HG02571 (cell line): ENCODE measurements at regions not wholly inside any gene's neighbourhood (a gene's known extent, or its start where the extent isn't known, plus 50 kb on each side); places are given as distances from the start of the nearest gene placed in this dataset.
"Not testable (repeated sequence)": the region's sequence is repeated elsewhere in the genome, so short reads cannot be mapped to it uniquely, and the experiment has no call there.

Source experiments
- ATAC-seq: cut with Tn5 transposase; IDR thresholded peaks from one replicate; pipeline ENCODE4 v1.9.1; 2021; ENCODE audit warnings: mild to moderate bottlenecking, moderate library complexity; ENCODE audit not compliant: unreplicated experiment

- no peak for ATAC-seq
Measured at GRCh38 chr6:106749609-106750008, 120.2 kb downstream of the QRSL1 start.

- ATAC-seq = no peak
Measured at GRCh38 chr6:106748547-106749207, 119.3 kb downstream of the QRSL1 start.

- no peak for ATAC-seq
Measured at GRCh38 chr6:106747139-106747538, 117.8 kb downstream of the QRSL1 start.

- ATAC-seq = no peak
Measured at GRCh38 chr6:106746652-106747051, 117.3 kb downstream of the QRSL1 start.

GRCh38 chr6:106745824-106746582 is 116.6 kb downstream of the QRSL1 start:
- no peak for ATAC-seq

GRCh38 chr6:106745197-106745770 is 115.9 kb downstream of the QRSL1 start:
- no peak for ATAC-seq

- ATAC-seq = no peak
Measured at GRCh38 chr6:106744781-106745180, 115.4 kb downstream of the QRSL1 start.

- ATAC-seq = not testable (repeated sequence)
Measured at GRCh38 chr6:106744029-106744428, 114.7 kb downstream of the QRSL1 start.

- no peak for ATAC-seq
Measured at GRCh38 chr6:106743612-106744011, 114.2 kb downstream of the QRSL1 start.

- no peak for ATAC-seq
Measured at GRCh38 chr6:106740287-106740686, 110.9 kb downstream of the QRSL1 start.

GRCh38 chr6:106739387-106739786 is 110.0 kb downstream of the QRSL1 start:
- no peak for ATAC-seq

- no peak for ATAC-seq
Measured at GRCh38 chr6:106736502-106736901, 107.1 kb downstream of the QRSL1 start.

- ATAC-seq = no peak
Measured at GRCh38 chr6:106735828-106736227, 106.5 kb downstream of the QRSL1 start.

- no peak for ATAC-seq
Measured at GRCh38 chr6:106735136-106735633, 105.8 kb downstream of the QRSL1 start.

- ATAC-seq = no peak
Measured at GRCh38 chr6:106733386-106733785, 104.0 kb downstream of the QRSL1 start.

GRCh38 chr6:106732376-106732940 is 103.1 kb downstream of the QRSL1 start:
- no peak for ATAC-seq

- no peak for ATAC-seq
Measured at GRCh38 chr6:106731843-106732160, 102.4 kb downstream of the QRSL1 start.

- ATAC-seq = no peak
Measured at GRCh38 chr6:106731144-106731842, 101.9 kb downstream of the QRSL1 start.

- ATAC-seq = no peak
Measured at GRCh38 chr6:106730718-106731117, 101.3 kb downstream of the QRSL1 start.

GRCh38 chr6:106730264-106730663 is 100.9 kb downstream of the QRSL1 start:
- no peak for ATAC-seq

GRCh38 chr6:106729841-106730240 is 100.5 kb downstream of the QRSL1 start:
- no peak for ATAC-seq
